ENCODE measurements at regions not wholly inside any gene's neighbourhood (a gene's known extent, or its start where the extent isn't known, plus 50 kb on each side); places are given as distances from the start of the nearest gene placed in this dataset.

DNA sequence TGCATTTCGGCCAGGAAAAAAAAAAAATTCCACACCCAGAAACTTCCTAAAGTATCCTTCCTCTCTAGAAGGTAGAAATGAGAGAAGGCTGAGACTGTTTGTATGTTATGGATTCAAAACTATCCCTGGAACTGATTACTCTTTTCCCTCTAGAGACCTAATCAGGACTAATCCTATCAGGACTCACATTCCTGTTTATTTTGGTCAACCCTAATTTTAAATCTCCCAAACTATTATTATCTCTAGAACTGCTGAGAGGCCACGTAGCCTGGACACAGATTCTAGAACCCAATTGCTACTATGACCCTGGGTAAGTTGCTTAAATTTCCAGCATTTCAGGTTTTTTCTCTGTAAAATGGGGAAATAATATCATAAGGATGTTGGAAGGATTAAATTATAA is 346.8 kb upstream of the MEOX2 start:
- H3K4me3 ChIP-seq (ENCODE audit: low read depth, low read length): no peak overlapping the region
- no peak for TF ChIP-seq CTCF (IDR thresholded peaks at IDR 0.05; ENCODE audit: borderline replicate concordance, insufficient read depth, low read depth, low read length)

- no peak for TF ChIP-seq CTCF (IDR thresholded peaks at IDR 0.05; ENCODE audit: borderline replicate concordance, insufficient read depth, low read depth, low read length)
These were observed 342.2 kb upstream of the MEOX2 start for GRCh38 chr7:16028636-16029035.

DNA sequence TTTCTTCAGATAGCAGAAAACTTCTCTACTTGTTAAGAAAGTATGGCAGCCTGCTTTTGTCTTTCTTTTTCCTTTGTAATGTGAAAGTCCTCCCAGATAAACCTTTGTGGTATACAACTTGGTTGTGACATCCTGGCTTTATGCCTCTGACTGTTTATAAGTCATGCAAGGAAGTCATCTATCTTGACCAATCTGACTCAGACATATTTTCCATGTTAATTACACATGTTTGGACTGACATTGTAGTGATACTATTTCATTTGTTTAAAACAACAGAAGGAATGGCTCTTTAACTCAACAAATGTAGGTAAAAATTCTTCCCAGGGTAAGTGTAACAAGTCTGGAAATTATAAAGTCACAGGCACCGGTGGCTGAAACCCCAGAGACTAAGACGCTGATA is 341.6 kb upstream of the MEOX2 start:
- no peak for TF ChIP-seq CTCF (IDR thresholded peaks at IDR 0.05; ENCODE audit: borderline replicate concordance, insufficient read depth, low read depth, low read length)
- H3K4me3 ChIP-seq (ENCODE audit: low read depth, low read length): no peak overlapping the region

More at GRCh38 chr7:16028636-16029035, 342.2 kb upstream of the MEOX2 start:
- H3K4me3 ChIP-seq (ENCODE audit: low read depth, low read length): no peak overlapping the region

GRCh38 chr7:16027396-16027795 is 340.9 kb upstream of the MEOX2 start:
- no peak for TF ChIP-seq CTCF (IDR thresholded peaks at IDR 0.05; ENCODE audit: borderline replicate concordance, insufficient read depth, low read depth, low read length)
- no peak overlapping the region for H3K4me3 ChIP-seq (ENCODE audit: low read depth, low read length)

DNA sequence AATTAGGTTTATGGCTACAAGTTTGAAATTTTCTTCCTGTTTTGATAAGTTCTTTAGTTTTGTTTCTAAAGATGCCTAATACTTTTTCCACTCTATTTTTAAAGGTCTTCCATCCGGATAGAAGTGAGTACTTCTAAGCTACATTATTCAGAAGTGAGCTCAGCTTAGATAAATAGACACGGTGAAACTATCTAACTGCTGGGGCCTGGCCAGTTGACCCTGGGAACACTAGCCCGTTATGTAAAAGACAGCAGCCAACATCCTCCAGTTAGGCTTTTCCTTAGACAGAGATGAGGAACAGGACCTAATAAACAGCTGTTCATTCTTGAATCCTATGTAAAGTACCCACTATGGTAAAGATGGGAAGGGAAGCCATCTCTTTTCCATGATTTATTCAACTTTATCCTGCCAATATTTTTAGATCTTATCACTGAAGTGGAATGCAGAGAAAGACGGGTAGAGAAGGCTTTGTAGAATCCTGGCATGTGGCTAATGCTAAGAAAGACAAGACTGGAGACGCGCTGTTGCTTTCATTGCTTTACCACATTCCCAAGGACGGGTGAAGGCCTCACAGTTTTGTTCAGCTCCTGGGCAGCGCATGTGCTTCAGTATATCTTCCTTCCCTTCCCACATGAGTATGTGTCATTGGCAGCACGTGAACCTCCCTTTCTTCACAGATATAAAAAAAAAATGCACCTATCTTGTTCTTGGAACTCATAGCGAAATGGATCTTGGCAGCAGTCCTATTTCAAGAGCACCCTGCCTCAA is 340.0 kb upstream of the MEOX2 start:
- TF ChIP-seq CTCF (IDR thresholded peaks at IDR 0.05; ENCODE audit: borderline replicate concordance, insufficient read depth, low read depth, low read length): no peak
- no peak overlapping the region for H3K4me3 ChIP-seq (ENCODE audit: low read depth, low read length)

GRCh38 chr7:16025696-16026095 is 339.2 kb upstream of the MEOX2 start:
- H3K4me3 ChIP-seq (ENCODE audit: low read depth, low read length): no peak overlapping the region
- TF ChIP-seq CTCF (IDR thresholded peaks at IDR 0.05; ENCODE audit: borderline replicate concordance, insufficient read depth, low read depth, low read length): no peak

- no peak for TF ChIP-seq CTCF (IDR thresholded peaks at IDR 0.05; ENCODE audit: borderline replicate concordance, insufficient read depth, low read depth, low read length)
- no peak overlapping the region for H3K4me3 ChIP-seq (ENCODE audit: low read depth, low read length)
These were observed 337.0 kb upstream of the MEOX2 start for GRCh38 chr7:16023503-16023902.

Data from GM12875 (cell line).